ENCODE measurements at regions not wholly inside any gene's neighbourhood (a gene's known extent, or its start where the extent isn't known, plus 50 kb on each side); places are given as distances from the start of the nearest gene placed in this dataset.
A peak's percentile ranks its signal among the peaks of the same experiment; 100 is the strongest.

DNA sequence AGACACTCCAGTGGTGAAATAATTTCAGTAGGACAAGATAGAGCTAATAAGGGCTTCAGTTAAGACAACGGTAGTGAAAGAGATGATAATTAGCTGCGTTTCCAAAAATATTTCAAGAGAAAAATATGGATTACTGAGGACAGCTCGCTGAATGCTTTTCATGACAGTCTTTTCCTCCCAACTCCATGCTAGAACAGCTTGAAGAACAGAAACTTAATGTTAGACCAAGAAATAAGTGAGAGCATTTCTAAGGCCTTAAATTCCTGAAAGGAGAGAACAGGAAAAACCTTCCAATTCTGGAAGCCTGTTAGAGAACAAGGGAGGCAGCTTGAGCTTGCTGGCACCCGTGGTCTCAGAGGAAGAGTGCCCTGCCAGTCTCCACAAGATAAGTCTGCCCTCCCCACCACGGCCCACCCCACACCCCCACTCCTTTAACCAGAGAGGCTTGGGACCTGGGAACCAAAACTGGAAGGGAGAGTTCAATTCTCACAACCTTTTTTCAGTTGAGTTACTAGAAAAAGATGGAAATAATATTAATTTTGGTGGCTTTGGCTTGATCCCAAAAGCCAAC is 1148.0 kb upstream of the CELF2 start:
- H3K9me3 ChIP-seq (ENCODE audit: control insufficient read depth in 2 of 3, insufficient read depth in 1 of 3, low read length in 3 of 3), result peaks cover 0 to 2% (median 0%) of the 10 kb centered on the region in 3 donors
- DNase-seq (peak in 2 of 5 donors; percentile 7 to 19), FAIRE-seq (no peak)
- H3K27ac ChIP-seq (ENCODE audit: low read depth in 2 of 2, low read length in 2 of 2), result no peak overlapping the region
- no peak overlapping the region for H3K9ac ChIP-seq (ENCODE audit: low read length in 3 of 3)
- H3K27me3 ChIP-seq (ENCODE audit: control insufficient read depth, insufficient read depth, low read length), result no peaks in the 10 kb centered on the region
- H3K4me1 ChIP-seq (ENCODE audit: control insufficient read depth in 2 of 3, insufficient read depth in 2 of 3, low read depth in 1 of 3, low read length in 3 of 3), result no peaks in the 10 kb centered on the region
- intact Hi-C loops (cut with DNase I), result no loop called here
- no peak overlapping the region for H3K4me3 ChIP-seq (ENCODE audit: low read length in 3 of 3)
- no peak for TF ChIP-seq CTCF (IDR thresholded peaks at IDR 0.05; ENCODE audit: borderline replicate concordance, extremely low read depth, insufficient read depth)
- H3K36me3 ChIP-seq (ENCODE audit: control insufficient read depth in 2 of 3, insufficient read depth in 3 of 3, low read length in 3 of 3), result no peaks in the 10 kb centered on the region

DNA sequence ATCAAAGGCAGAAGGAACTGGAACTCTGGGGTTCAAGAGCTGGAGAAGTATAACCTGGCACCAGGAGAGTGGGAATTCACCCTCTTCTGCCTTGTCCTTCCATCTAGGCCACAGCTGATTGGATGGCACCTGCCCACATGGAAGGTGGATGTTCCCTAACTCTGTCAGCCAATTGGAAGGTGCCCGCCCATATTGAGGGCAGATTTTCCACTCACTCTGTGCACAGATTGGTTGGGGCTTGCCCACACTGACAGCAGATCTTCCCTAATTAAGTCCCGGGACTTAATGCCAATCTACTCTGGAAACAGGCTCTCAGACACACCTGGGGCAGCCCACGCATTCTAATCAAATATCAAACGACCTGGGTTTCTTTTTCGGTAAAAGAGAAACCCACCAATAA is 1142.3 kb upstream of the CELF2 start:
- Histone ChIP-seq H3K9ac (ENCODE audit: low read length in 3 of 3) (no peak overlapping the region), H3K4me1 (ENCODE audit: control insufficient read depth in 2 of 3, insufficient read depth in 2 of 3, low read depth in 1 of 3, low read length in 3 of 3) (no peaks in the 10 kb centered on the region), H3K27me3 (ENCODE audit: control insufficient read depth, insufficient read depth, low read length) (no peaks in the 10 kb centered on the region), H3K4me3 (ENCODE audit: low read length in 3 of 3) (no peak overlapping the region), H3K9me3 (ENCODE audit: control insufficient read depth in 2 of 3, insufficient read depth in 1 of 3, low read length in 3 of 3) (peaks cover 0 to 2% (median 0%) of the 10 kb centered on the region in 3 donors), H3K36me3 (ENCODE audit: control insufficient read depth in 2 of 3, insufficient read depth in 3 of 3, low read length in 3 of 3) (no peaks in the 10 kb centered on the region), H3K27ac (ENCODE audit: low read depth in 2 of 2, low read length in 2 of 2) (no peak overlapping the region)
- DNase-seq (no peak), FAIRE-seq (no peak)
- intact Hi-C loops (cut with DNase I), result no loop called here
- TF ChIP-seq CTCF (IDR thresholded peaks at IDR 0.05; ENCODE audit: borderline replicate concordance, extremely low read depth, insufficient read depth), result no peak

GRCh38 chr10:9877978-9878377 is 1139.7 kb upstream of the CELF2 start:
- DNase-seq, result no peak
- no peak overlapping the region for H3K4me3 ChIP-seq (ENCODE audit: low read length in 3 of 3)
- H3K27ac ChIP-seq (ENCODE audit: low read depth in 2 of 2, low read length in 2 of 2), result no peak overlapping the region
- no peak for FAIRE-seq
- TF ChIP-seq CTCF (IDR thresholded peaks at IDR 0.05; ENCODE audit: borderline replicate concordance, extremely low read depth, insufficient read depth), result no peak
- no peaks in the 10 kb centered on the region for H3K4me1 ChIP-seq (ENCODE audit: control insufficient read depth in 2 of 3, insufficient read depth in 2 of 3, low read depth in 1 of 3, low read length in 3 of 3)
- H3K9me3 ChIP-seq (ENCODE audit: control insufficient read depth in 2 of 3, insufficient read depth in 1 of 3, low read length in 3 of 3), result peaks cover 0 to 4% (median 0%) of the 10 kb centered on the region in 3 donors
- H3K27me3 ChIP-seq (ENCODE audit: control insufficient read depth, insufficient read depth, low read length), result no peaks in the 10 kb centered on the region
- H3K36me3 ChIP-seq (ENCODE audit: control insufficient read depth in 2 of 3, insufficient read depth in 3 of 3, low read length in 3 of 3), result no peaks in the 10 kb centered on the region
- H3K9ac ChIP-seq (ENCODE audit: low read length in 3 of 3), result no peak overlapping the region
- intact Hi-C loops (cut with DNase I), result no loop called here

DNA sequence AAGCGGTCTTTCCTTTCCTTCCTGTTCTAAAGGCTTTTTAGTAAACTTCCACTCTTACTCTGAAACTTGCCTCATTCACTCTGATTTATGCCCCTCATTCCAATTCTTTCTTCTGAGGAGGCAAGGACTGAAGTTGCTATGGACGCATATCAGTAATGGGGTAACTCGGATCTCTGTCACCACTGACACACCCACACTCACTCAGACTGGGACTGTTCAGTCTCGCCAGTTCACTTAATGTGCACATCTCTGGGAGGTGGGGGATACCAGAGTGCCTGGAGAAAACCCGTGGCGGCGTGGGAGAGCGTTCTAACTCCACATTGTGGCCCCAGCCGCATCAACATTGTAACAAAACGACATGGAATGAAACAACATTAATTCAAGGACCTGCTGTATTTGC is 1139.3 kb upstream of the CELF2 start:
- no peak overlapping the region for H3K4me3 ChIP-seq (ENCODE audit: low read length in 3 of 3)
- no peaks in the 10 kb centered on the region for H3K4me1 ChIP-seq (ENCODE audit: control insufficient read depth in 2 of 3, insufficient read depth in 2 of 3, low read depth in 1 of 3, low read length in 3 of 3)
- no peak for DNase-seq
- intact Hi-C loops (cut with DNase I), result no loop called here
- H3K27ac ChIP-seq (ENCODE audit: low read depth in 2 of 2, low read length in 2 of 2), result no peak overlapping the region
- H3K9ac ChIP-seq (ENCODE audit: low read length in 3 of 3), result no peak overlapping the region
- no peak for FAIRE-seq
- H3K9me3 ChIP-seq (ENCODE audit: control insufficient read depth in 2 of 3, insufficient read depth in 1 of 3, low read length in 3 of 3), result peaks cover 0 to 7% (median 4%) of the 10 kb centered on the region in 3 donors
- no peaks in the 10 kb centered on the region for H3K36me3 ChIP-seq (ENCODE audit: control insufficient read depth in 2 of 3, insufficient read depth in 3 of 3, low read length in 3 of 3)
- no peaks in the 10 kb centered on the region for H3K27me3 ChIP-seq (ENCODE audit: control insufficient read depth, insufficient read depth, low read length)
- no peak for TF ChIP-seq CTCF (IDR thresholded peaks at IDR 0.05; ENCODE audit: borderline replicate concordance, extremely low read depth, insufficient read depth)

Data from kidney (tissue), 13 donors.